ENCODE measurements at regions not wholly inside any gene's neighbourhood (a gene's known extent, or its start where the extent isn't known, plus 50 kb on each side); places are given as distances from the start of the nearest gene placed in this dataset.
"Not testable (repeated sequence)": the region's sequence is repeated elsewhere in the genome, so short reads cannot be mapped to it uniquely, and the experiment has no call there.

GRCh38 chr18:70405052-70405451 is 116.2 kb downstream of the SOCS6 start:
- Mint-ChIP-seq H3K27me3 (ENCODE audit: low read depth) (no peaks in the 10 kb centered on the region), H3K27ac (no peak overlapping the region), H3K4me1 (no peaks in the 10 kb centered on the region), H3K36me3 (ENCODE audit: low read depth) (no peaks in the 10 kb centered on the region), H3K4me3 (no peak overlapping the region), H3K9me3 (no peaks in the 10 kb centered on the region)
- TF ChIP-seq CTCF (IDR thresholded peaks at IDR 0.05; ENCODE audit: unreplicated experiment in 3 of 3) = no peak

- Mint-ChIP-seq H3K4me3 (no peak overlapping the region), H3K9me3 (no peaks in the 10 kb centered on the region), H3K36me3 (ENCODE audit: low read depth) (no peaks in the 10 kb centered on the region), H3K27ac (no peak overlapping the region), H3K27me3 (ENCODE audit: low read depth) (no peaks in the 10 kb centered on the region), H3K4me1 (no peaks in the 10 kb centered on the region)
- no peak for TF ChIP-seq CTCF (IDR thresholded peaks at IDR 0.05; ENCODE audit: unreplicated experiment in 3 of 3)
Observed at GRCh38 chr18:70400476-70400875, 111.6 kb downstream of the SOCS6 start.

- no peaks in the 10 kb centered on the region for H3K9me3 Mint-ChIP-seq
- TF ChIP-seq CTCF (IDR thresholded peaks at IDR 0.05; ENCODE audit: unreplicated experiment in 3 of 3) = no peak
- H3K4me1 Mint-ChIP-seq = no peaks in the 10 kb centered on the region
- no peak overlapping the region for H3K4me3 Mint-ChIP-seq
- no peaks in the 10 kb centered on the region for H3K36me3 Mint-ChIP-seq (ENCODE audit: low read depth)
- H3K27me3 Mint-ChIP-seq (ENCODE audit: low read depth) = no peaks in the 10 kb centered on the region
- H3K27ac Mint-ChIP-seq = no peak overlapping the region
Observed at GRCh38 chr18:70398076-70398475, 109.2 kb downstream of the SOCS6 start.

- Mint-ChIP-seq H3K4me3 (no peak overlapping the region), H3K4me1 (no peaks in the 10 kb centered on the region), H3K27ac (no peak overlapping the region)
Observed at GRCh38 chr18:70397259-70397925, 108.5 kb downstream of the SOCS6 start.

GRCh38 chr18:70395771-70396170 is 106.9 kb downstream of the SOCS6 start:
- not testable (repeated sequence) for H3K9me3 Mint-ChIP-seq; H3K27me3 Mint-ChIP-seq (ENCODE audit: low read depth); H3K27ac Mint-ChIP-seq; H3K4me1 Mint-ChIP-seq; H3K4me3 Mint-ChIP-seq; H3K36me3 Mint-ChIP-seq (ENCODE audit: low read depth)

More at GRCh38 chr18:70397259-70397925, 108.5 kb downstream of the SOCS6 start:
- TF ChIP-seq CTCF (IDR thresholded peaks at IDR 0.05; ENCODE audit: unreplicated experiment in 3 of 3) = no peak
- no peaks in the 10 kb centered on the region for H3K9me3 Mint-ChIP-seq
- no peaks in the 10 kb centered on the region for H3K36me3 Mint-ChIP-seq (ENCODE audit: low read depth)
- H3K27me3 Mint-ChIP-seq (ENCODE audit: low read depth) = no peaks in the 10 kb centered on the region

- Mint-ChIP-seq H3K36me3 (ENCODE audit: low read depth) (no peaks in the 10 kb centered on the region), H3K4me1 (no peaks in the 10 kb centered on the region), H3K27me3 (ENCODE audit: low read depth) (no peaks in the 10 kb centered on the region), H3K9me3 (no peaks in the 10 kb centered on the region), H3K27ac (no peak overlapping the region), H3K4me3 (no peak overlapping the region)
- no peak for TF ChIP-seq CTCF (IDR thresholded peaks at IDR 0.05; ENCODE audit: unreplicated experiment in 3 of 3)
Observed at GRCh38 chr18:70394672-70395071, 105.8 kb downstream of the SOCS6 start.
